Ishikawa (cell line): ENCODE measurements at regions not wholly inside any gene's neighbourhood (a gene's known extent, or its start where the extent isn't known, plus 50 kb on each side); places are given as distances from the start of the nearest gene placed in this dataset.

ENCODE experiments used
- CEBPB ChIP-seq: IDR thresholded peaks from 2 replicates; pipeline ENCODE4 v1.6.1; 2012
- CREB1 ChIP-seq: IDR thresholded peaks from 2 replicates; pipeline ENCODE4 v1.6.1; 2012; ENCODE audit warnings: low read depth
- EGR1 ChIP-seq: IDR thresholded peaks from 2 replicates; pipeline ENCODE4 v1.6.1; 2012
- EP300 ChIP-seq: IDR thresholded peaks from 2 replicates; pipeline ENCODE4 v1.6.1; 2012; ENCODE audit warnings: borderline replicate concordance
- FOXM1 ChIP-seq: IDR thresholded peaks from 2 replicates; pipeline ENCODE4 v1.6.1; 2012; ENCODE audit warnings: low read depth, borderline replicate concordance
- MAX ChIP-seq: IDR thresholded peaks from 2 replicates; pipeline ENCODE4 v1.6.1; 2012
- NFIC ChIP-seq: IDR thresholded peaks from 2 replicates; pipeline ENCODE4 v1.6.1; 2012
- RAD21 ChIP-seq: IDR thresholded peaks from 2 replicates; pipeline ENCODE4 v1.6.1; 2012; ENCODE audit warnings: low read depth
- TAF1 ChIP-seq: IDR thresholded peaks from 2 replicates; pipeline ENCODE4 v1.6.1; 2012; ENCODE audit warnings: low read depth, mild to moderate bottlenecking
- TCF12 ChIP-seq: IDR thresholded peaks from 2 replicates; pipeline ENCODE4 v1.6.1; 2012; ENCODE audit warnings: low read depth
- TEAD4 ChIP-seq: IDR thresholded peaks from 2 replicates; pipeline ENCODE4 v1.6.1; 2012
- USF1 ChIP-seq: IDR thresholded peaks from 2 replicates; pipeline ENCODE4 v1.6.1; 2012
- YY1 ChIP-seq: IDR thresholded peaks from 2 replicates; pipeline ENCODE4 v1.6.1; 2012; ENCODE audit warnings: low read depth
- ZBTB7A ChIP-seq: IDR thresholded peaks from 2 replicates; pipeline ENCODE4 v1.6.1; 2012; ENCODE audit warnings: low read depth
- TF ChIP-seq, protein P1 (sequence below): IDR thresholded peaks from 2 replicates; pipeline ENCODE4 v1.6.1; 2012; ENCODE audit warnings: low read depth, mild to moderate bottlenecking

- no peak for TF ChIP-seq RAD21
- TF ChIP-seq EGR1 = no peak
These were observed 63.2 kb upstream of the PODXL start for GRCh38 chr7:131619336-131620305.

DNA sequence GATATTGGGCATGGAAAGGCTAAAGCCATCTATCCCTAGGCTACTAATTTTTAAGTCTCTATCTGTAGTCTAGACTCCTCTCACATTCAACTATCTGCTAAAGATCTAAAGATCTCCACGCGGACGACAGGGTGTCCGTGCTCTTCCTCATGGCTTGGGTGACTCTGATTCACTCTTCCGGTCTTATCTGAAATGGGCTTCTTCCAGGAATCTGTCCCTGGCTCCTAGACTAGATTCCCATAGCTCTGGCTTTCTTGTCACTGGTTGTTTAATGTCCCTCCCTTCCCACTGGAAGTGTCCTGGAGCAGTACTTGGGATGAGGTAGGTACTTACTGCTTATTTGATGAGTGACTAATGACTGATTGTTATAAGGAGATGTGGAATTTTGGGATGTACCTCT, 62.0 kb upstream of the PODXL start:
- no peak for TF ChIP-seq CEBPB
- TF ChIP-seq RAD21 = no peak
- no peak for TF ChIP-seq CREB1
- no peak for TF ChIP-seq EP300
- TF ChIP-seq USF1 = no peak
- TF ChIP-seq YY1 = no peak
- no peak for TF ChIP-seq EGR1
- TF ChIP-seq ZBTB7A = no peak
- TF ChIP-seq TCF12 = no peak
- TF ChIP-seq NFIC = no peak
- no peak for TF ChIP-seq FOXM1
- no peak for TF ChIP-seq TEAD4
- no peak for TF ChIP-seq MAX
- TF ChIP-seq, protein P1, sequence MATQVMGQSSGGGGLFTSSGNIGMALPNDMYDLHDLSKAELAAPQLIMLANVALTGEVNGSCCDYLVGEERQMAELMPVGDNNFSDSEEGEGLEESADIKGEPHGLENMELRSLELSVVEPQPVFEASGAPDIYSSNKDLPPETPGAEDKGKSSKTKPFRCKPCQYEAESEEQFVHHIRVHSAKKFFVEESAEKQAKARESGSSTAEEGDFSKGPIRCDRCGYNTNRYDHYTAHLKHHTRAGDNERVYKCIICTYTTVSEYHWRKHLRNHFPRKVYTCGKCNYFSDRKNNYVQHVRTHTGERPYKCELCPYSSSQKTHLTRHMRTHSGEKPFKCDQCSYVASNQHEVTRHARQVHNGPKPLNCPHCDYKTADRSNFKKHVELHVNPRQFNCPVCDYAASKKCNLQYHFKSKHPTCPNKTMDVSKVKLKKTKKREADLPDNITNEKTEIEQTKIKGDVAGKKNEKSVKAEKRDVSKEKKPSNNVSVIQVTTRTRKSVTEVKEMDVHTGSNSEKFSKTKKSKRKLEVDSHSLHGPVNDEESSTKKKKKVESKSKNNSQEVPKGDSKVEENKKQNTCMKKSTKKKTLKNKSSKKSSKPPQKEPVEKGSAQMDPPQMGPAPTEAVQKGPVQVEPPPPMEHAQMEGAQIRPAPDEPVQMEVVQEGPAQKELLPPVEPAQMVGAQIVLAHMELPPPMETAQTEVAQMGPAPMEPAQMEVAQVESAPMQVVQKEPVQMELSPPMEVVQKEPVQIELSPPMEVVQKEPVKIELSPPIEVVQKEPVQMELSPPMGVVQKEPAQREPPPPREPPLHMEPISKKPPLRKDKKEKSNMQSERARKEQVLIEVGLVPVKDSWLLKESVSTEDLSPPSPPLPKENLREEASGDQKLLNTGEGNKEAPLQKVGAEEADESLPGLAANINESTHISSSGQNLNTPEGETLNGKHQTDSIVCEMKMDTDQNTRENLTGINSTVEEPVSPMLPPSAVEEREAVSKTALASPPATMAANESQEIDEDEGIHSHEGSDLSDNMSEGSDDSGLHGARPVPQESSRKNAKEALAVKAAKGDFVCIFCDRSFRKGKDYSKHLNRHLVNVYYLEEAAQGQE = no peak
- TF ChIP-seq TAF1 = no peak

GRCh38 chr7:131616487-131617200, 60.2 kb upstream of the PODXL start:
- TF ChIP-seq, protein P1 = no peak
- TF ChIP-seq TCF12 (no peak), EP300 (no peak), YY1 (no peak), FOXM1 (no peak), TAF1 (no peak), CREB1 (no peak), ZBTB7A (no peak), CEBPB (no peak), TEAD4 (no peak), RAD21 (no peak)

- TF ChIP-seq TAF1 (no peak), EGR1 (no peak)
These were observed 57.5 kb upstream of the PODXL start for GRCh38 chr7:131613909-131614308.

DNA sequence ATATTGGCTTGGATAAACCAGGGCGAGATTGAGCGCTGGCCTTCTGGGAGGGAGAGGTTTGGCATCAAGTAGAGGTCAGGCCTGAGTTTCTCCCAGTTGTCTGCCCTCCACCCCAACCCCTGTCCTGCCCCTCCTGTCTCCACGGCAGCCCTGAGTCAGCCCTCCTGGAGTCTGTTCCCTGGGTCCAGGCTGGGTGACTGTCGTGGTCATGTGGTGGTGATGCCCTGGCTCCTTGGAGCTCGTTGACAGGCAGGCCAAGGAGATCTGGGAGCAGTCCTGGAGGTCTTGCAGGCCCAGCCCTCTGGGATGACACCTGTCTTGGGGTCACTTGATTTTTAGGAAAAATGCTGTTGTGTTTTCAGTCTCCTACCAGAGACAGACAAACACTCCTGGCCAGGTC, 53.6 kb upstream of the PODXL start:
- no peak for TF ChIP-seq TCF12

DNA sequence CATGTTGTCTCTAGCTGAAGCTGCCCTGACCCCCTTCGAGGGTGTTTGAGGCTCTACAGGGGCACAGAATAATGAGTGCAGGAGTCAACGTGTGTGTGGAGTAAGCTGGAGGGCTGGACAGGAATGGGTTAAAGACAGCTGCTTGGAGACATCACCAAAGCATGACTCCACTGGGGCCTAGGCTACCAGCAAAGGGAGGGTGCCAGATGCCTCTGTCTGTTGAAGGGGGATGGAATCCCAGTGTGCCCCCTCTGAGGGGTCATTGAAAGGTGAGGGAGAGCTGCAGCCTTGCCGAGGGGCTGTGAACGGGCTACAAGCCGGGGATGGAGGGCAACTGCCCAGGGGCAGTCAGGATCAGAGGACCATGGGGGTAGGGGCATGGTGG, 51.7 kb upstream of the PODXL start:
- no peak for TF ChIP-seq CREB1
- no peak for TF ChIP-seq FOXM1
- TF ChIP-seq CEBPB = no peak
- TF ChIP-seq YY1 = no peak
